ENCODE measurements at regions not wholly inside any gene's neighbourhood (a gene's known extent, or its start where the extent isn't known, plus 50 kb on each side); places are given as distances from the start of the nearest gene placed in this dataset.
"Not testable (repeated sequence)": the region's sequence is repeated elsewhere in the genome, so short reads cannot be mapped to it uniquely, and the experiment has no call there.

DNA sequence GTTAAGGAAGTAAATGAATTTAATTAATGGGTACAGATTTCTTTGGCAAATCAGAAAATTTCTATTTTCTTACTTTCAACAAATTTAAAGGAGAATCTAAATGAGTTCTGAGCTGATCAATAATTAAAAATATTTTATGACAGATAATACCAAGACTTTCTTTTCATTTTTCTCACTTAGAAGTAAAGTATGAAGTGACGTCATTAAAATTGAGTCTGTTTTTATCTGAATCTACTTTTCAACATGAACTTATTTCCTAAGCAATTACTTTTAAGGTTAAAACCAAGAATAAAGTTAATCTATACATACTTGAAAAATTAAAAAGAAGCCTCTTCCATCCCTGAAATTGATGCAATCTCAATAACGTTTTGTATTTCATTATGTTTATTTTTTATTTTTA, 552.8 kb upstream of the ST8SIA4 start:
- DNase-seq = no peak

GRCh38 chr5:101455048-101455447, 552.0 kb upstream of the ST8SIA4 start:
- no peak for DNase-seq

- not testable (repeated sequence) for DNase-seq
Measured at GRCh38 chr5:101442281-101442680, 539.2 kb upstream of the ST8SIA4 start.

GRCh38 chr5:101440173-101440572, 537.1 kb upstream of the ST8SIA4 start:
- DNase-seq = no peak

- DNase-seq = no peak
Measured at GRCh38 chr5:101437351-101437750, 534.3 kb upstream of the ST8SIA4 start.

DNA sequence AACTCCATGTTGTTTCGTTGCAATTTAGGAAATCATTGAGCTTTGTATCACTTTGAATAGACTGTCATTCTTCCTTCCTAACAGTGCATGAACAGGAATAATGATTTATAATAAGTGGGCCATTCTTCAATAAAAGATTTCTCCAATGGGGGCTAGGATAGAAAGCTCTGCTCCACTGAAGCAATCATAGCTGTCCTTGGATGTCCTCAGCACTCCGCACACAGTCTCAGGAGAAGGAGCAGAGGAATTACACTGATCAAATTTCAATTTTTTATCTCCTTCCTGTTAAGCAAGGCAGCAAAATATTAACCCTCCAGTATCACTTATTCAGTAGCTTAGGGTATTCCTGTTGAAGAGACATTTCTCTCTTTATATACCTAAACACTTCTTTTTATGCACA, 532.7 kb upstream of the ST8SIA4 start:
- DNase-seq = no peak

GRCh38 chr5:101431201-101431600, 528.1 kb upstream of the ST8SIA4 start:
- DNase-seq = no peak

GRCh38 chr5:101430551-101430950, 527.5 kb upstream of the ST8SIA4 start:
- no peak for DNase-seq

- no peak for DNase-seq
Measured at GRCh38 chr5:101429241-101429640, 526.2 kb upstream of the ST8SIA4 start.

DNA sequence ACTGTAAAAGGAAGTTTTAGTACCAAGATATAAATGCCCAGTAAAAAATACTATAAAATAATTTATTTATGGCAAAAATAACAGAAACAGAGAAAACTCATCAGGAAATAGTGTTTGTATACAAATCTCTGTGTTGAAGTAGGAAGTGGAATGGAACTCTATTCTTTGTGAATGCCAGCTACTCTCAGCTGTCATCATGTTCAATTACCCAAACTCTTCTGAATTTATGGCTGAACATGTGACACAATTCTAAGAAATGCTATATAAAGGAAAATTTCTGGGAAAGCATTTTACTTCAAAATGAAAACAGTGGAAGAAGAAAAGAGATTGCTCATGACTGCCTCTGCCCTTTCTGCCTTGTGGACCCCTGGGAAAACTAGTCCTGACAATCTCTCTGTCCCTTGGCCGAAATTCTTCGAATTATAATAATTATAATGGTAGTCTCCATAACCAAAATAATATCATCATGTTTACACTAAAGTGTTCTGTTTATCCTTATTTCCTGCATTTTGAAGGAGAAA, 522.3 kb upstream of the ST8SIA4 start:
- DNase-seq = no peak

GRCh38 chr5:101424530-101425175, 521.6 kb upstream of the ST8SIA4 start:
- no peak for DNase-seq

- no peak for DNase-seq
Measured at GRCh38 chr5:101418713-101419118, 515.6 kb upstream of the ST8SIA4 start.

DNA sequence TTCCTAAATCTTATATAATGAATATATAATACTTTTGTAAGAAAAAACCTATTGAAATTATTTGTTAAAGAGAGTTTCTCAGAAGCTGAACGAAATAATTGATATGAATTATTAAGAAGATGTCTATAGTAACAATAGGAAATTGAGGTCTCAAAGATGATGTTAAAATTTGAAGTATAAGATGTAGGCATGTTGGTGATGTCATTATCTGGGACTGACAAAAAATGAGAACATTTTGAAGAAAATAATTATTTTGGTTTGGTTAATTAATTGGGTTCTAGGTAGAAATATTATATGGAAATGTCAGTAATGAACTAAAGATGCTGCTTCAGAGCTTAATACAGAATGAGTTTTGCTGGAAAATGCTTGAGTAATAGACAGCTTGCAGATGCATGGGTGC, 501.4 kb upstream of the ST8SIA4 start:
- no peak for DNase-seq

- DNase-seq = no peak
Measured at GRCh38 chr5:101393795-101394450, 490.8 kb upstream of the ST8SIA4 start.

- DNase-seq = peak; percentile 53 to 54
Measured at GRCh38 chr5:101390151-101390908, 487.2 kb upstream of the ST8SIA4 start.

DNA sequence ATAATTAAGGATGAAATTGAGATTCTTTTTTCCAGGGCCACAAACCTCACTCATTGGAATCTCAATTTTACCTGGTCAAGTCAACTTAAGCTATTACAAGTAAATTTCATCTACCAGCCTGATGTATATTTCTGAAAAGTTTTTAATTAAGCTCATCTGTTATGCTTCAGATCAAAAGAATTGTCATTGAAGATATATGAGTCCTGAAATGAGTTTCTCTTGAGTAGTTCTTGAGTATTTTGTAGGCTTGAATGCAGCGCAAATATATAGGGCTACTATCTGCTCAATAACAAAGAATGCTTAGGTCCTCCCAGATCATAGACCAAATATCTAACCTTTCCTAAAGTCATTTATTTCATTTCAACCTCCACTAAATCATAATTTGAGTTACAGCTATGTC, 482.2 kb upstream of the ST8SIA4 start:
- DNase-seq = no peak

DNA sequence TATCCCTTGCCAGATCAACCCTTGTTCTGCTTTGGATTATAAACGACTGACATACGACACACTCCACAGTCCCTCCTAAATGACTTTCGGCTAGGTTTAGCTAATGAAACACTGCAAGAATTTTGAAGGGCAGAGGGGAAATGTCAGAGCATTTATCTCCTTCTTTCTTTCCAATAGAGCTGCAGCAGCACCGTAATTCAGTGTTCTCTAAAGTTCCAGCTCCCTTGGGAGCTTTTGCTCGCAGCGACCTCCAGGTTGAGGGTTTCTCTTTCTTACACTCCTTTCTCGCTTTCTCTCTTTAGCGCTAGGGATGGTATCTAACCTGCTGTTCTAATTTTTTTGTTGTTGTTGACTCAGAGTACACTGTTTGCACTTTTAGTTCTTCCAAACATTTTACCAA, 467.1 kb upstream of the ST8SIA4 start:
- DNase-seq = no peak

GRCh38 chr5:101364469-101364868, 461.4 kb upstream of the ST8SIA4 start:
- no peak for DNase-seq

GRCh38 chr5:101362067-101362466, 459.0 kb upstream of the ST8SIA4 start:
- no peak for DNase-seq

GRCh38 chr5:101346906-101347305, 443.8 kb upstream of the ST8SIA4 start:
- DNase-seq = no peak

DNA sequence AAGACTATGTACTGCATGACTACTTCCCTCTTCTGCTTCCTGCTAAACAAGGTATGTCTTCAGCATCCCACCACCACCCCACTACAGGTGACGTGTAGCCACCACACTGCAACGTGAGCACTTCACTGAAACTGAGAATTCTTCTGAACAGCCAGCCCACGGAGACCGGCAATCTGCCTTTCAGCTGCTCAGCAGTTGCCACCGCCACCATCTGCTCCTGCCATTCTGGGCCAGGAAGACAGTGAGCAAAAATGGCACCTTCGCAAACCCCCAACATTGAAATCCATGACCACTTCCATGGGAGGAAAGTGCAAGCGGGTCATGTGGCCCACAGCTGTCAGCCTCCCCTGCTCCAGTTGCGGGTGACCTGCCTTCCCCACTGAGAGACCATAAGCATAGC, 443.4 kb upstream of the ST8SIA4 start:
- no peak for DNase-seq

GRCh38 chr5:101338226-101338625, 435.1 kb upstream of the ST8SIA4 start:
- no peak for DNase-seq

DNA sequence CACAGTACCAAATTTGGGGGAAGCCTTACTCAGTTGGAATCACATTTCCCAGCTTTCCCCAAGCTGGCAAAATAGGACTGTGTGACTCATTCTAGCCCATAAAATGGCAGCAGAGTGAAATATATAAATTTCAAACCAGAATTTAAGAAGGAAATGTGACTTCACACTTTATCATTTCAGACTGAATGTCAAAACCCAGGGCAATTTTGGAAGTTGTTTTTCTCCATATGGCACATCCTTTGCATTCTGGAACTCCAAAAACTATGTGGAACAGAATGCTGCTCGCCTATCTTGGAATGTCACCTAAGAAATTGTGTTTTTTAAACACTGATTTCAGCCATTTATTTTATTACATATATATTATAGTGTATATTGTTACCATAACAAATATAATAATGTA, 424.7 kb upstream of the ST8SIA4 start:
- no peak for DNase-seq

GRCh38 chr5:101326766-101327165, 423.7 kb upstream of the ST8SIA4 start:
- DNase-seq = no peak

All from Kasumi-1 (cell line).